HG03342 (cell line): ENCODE measurements at regions not wholly inside any gene's neighbourhood (a gene's known extent, or its start where the extent isn't known, plus 50 kb on each side); places are given as distances from the start of the nearest gene placed in this dataset.
A peak's percentile ranks its signal among the peaks of the same experiment; 100 is the strongest.
"Not testable (repeated sequence)": the region's sequence is repeated elsewhere in the genome, so short reads cannot be mapped to it uniquely, and the experiment has no call there.

Experiments
- ATAC-seq: cut with Tn5 transposase; IDR thresholded peaks from one replicate; pipeline ENCODE4 v1.9.1; 2021; ENCODE audit warnings: mild to moderate bottlenecking, moderate library complexity; ENCODE audit not compliant: unreplicated experiment

DNA sequence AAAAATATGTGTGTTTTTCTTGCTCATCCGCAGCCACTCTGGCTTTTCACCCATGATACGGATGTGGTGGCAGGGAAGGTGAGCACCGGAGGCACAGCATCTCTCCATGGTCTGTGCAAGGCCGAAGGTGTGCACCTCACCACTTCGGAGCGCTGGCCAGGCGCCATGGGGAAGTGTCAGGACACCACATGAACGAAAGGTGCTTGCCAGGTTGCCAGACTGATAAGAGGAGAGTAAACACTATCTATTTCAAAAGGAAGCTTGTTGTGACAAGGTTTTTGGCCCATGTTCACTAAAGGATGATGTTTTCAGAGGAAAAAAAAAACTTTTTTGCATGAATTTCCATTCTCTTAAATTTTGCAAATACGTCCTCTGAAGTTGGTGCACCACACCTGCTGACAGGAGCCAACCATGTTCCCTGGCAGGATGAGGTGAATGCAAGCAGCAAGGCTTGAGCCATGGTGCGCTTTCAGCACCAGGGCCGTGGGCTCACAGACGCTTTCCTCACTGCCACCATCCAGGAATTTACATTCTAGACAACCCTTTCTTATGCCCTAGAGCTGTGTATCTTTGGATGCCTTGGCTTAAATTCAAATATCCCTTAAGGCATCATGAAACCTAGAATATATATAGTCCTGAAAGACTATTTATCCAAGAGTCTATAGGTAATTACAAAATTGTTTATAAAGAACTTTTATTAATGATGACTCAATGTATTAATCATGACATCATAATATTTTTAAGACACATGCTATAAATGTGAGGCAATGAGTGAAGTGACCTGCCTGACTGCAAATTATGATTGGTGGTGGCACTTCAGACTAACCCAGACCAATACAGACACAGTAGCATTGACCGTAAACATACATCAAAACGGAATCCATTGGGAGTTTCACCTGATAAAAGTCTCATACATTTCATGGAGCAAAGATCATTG is 234.5 kb downstream of the TFAP2A start:
- no peak for ATAC-seq

DNA sequence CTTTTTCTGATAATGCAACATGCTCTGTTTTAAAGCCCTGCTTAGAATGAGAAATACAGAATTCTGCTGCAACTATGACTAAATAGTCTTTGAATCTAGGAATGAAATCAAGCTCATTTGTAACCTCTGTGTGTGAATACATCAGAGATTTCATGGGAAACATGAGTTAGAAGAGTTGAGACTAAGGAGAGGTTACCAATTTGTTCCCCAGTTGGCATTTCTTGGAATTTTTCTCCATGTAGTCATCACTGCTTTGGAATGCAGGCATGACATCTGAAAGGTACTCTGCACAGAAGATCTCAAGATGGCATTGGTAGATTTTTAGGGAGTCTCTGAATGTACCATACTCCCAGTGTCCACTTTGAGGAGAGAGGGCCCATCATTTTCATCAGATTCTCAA is 237.2 kb downstream of the TFAP2A start:
- no peak for ATAC-seq

- ATAC-seq = no peak
Observed at GRCh38 chr6:10175362-10175761, 239.5 kb downstream of the TFAP2A start.

- ATAC-seq = no peak
Observed at GRCh38 chr6:10174761-10175160, 240.1 kb downstream of the TFAP2A start.

DNA sequence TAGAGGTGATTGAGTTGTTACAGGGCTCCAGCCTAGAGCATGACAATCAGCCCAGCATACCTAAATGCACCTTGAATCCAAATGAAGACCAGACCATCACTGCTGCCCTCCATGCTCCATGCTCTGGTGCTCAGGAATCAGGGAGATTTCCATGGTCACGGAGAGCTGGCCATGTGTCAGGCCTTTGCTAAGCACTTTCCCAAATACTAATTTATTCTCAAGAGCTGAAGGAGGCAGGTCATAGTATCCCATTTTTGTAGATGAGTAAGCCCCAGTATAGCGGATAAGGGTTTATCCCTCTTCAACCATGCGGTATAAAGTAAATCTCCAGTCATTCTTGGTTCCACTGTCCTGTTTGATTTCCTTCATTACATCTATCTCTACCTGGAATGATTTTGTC is 240.8 kb downstream of the TFAP2A start:
- ATAC-seq = no peak

DNA sequence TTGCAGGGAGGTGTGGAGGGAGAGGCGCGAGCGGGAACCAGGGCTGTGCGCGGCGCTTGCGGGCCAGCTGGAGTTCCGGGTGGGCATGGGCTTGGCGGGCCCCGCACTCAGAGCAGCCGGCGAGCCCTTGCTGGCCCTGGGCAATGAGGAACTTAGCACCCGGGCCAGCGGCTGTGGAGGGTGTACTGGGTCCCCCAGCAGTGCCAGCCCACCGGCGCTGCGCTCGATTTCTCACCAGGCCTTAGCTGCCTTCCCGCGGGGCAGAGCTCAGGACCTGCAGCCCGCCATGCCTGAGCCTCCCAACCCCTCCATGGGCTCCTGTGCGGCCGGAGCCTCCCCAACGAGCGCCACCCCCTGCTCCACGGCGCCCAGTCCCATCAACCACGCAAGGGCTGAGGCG is 243.2 kb downstream of the TFAP2A start:
- ATAC-seq = not testable (repeated sequence)

DNA sequence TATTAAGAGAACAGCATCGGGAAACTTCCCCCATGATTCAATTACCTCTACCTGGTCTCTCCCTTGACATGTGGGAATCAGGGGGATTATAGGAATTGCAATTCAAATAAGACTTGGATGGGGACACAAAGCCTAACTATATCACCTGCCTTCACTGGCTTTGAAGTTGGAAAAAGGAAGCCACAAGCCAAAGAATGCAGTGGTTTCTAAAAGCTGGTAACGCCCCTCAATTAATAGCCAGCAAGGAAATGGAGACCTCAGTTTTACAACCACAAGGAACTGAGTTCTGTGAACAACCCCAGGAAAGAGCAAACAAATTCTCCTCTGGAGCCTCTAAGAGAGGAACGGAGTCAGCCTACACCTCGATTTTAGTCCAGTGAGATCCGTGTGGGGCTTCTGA is 244.1 kb downstream of the TFAP2A start:
- no peak for ATAC-seq

GRCh38 chr6:10166031-10166430 is 248.8 kb downstream of the TFAP2A start:
- ATAC-seq = no peak

- no peak for ATAC-seq
Observed at GRCh38 chr6:10163203-10163962, 251.5 kb downstream of the TFAP2A start.

GRCh38 chr6:10156875-10157274 is 258.0 kb downstream of the TFAP2A start:
- no peak for ATAC-seq

DNA sequence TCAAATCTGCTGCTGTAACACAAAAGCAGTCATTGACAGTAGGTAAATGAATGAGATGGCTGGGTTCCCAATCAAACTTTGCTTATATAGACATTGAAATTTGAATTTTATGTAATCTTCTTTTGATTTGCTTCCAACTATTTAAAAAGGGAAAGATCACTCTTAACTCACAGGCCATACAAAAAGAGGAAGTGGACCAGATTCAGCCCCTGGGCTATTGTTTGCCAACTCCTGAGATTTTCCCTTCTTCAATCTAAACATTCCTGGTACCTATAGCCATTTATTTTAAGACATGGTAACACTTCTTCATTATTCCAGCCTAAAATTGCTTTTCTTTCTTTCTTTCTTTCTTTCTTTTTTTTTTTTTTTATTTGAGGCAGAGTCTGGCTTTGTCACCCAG is 260.6 kb downstream of the TFAP2A start:
- ATAC-seq = no peak

- no peak for ATAC-seq
Observed at GRCh38 chr6:10151144-10151915, 263.5 kb downstream of the TFAP2A start.

DNA sequence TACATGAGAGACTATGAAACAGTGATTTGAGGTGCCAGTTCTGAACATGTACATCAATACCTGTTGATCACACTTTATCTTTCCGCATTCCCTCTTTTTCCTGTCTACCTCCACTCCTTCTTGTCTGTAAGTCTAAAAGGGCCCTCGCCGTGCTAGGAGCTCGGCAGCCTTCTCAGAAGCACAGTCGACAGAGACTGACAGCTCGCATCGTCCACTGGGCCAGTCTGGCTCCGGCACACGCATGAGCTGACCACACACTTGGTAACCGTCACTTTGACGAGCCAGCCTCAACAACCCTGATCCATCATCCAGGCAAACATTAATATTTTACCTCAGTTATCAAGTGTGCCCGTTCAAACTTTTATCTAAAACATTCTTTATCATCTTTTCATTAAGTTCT is 265.3 kb downstream of the TFAP2A start:
- no peak for ATAC-seq

- ATAC-seq = peak; percentile 100
Observed at GRCh38 chr6:10146715-10147451, 268.0 kb downstream of the TFAP2A start.

DNA sequence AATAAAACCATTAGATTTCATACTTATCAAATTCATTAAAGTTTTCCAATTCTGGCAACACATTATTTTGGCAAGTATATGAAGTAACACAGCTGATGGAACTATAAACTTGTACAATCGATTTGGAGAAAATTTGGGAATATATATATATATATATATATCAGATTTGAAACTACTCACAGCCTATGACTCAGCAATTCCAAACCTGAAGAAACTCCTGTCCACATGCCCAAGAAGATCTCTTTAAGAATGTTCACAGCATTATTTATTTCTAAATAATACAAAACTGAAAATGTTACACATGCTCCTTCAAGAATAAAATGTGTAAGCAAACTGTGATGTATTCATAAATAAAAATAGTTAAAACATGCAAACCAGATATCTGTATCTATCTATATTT is 270.1 kb downstream of the TFAP2A start:
- ATAC-seq = no peak

DNA sequence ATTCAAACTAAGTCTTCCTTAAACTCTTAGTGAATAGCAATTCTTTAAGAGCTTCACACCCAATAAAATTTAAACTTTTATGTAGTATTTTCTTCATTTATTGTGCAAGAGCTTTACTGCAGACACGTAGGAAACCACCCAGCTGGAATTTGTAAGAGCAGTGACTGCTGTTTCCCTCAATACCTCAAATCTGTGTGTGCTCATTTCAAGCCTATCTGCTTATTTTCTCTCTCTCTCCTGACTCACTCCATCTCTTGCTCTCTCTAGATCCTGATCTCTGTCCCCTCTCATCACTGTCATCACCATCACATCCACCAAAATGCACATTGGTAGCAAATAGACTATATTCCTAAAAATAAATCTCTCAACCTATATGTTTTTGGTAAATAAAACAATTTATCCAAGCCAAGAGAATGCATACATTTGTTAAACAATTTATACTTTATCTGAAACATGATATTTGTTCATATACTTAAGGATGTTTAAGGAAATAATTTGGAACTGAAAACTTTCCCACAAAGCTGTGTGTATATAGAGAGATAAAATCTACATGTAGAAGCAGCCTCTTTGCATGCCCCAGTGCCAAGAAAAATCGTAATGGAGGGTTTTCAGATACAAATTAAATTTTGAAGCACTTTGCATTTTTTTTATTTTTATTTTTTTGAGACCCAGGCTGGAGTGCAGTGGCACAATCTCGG is 273.0 kb downstream of the TFAP2A start:
- ATAC-seq = no peak

GRCh38 chr6:10140824-10141223 is 274.1 kb downstream of the TFAP2A start:
- no peak for ATAC-seq

GRCh38 chr6:10140136-10140535 is 274.7 kb downstream of the TFAP2A start:
- ATAC-seq = no peak

- no peak for ATAC-seq
Observed at GRCh38 chr6:10138917-10139316, 276.0 kb downstream of the TFAP2A start.

DNA sequence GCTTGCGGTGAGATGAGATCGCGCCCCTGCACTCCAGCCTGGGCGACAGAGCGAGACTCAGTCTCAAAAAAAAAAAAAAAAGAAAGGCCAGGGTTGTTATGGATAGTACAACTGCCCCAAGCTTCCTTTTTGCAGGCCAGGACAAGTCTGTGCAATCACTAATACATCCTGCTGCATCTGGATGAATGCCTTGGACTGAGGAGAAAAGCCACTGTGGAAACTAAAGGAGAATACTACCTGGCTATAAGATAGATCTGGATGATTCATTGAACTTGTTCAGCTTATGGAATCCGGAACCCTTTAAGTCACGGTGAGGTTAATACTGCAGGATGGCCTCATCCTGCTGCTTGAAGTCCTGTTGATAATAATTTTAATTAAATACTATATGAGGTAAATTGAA is 278.2 kb downstream of the TFAP2A start:
- ATAC-seq = no peak
